ENCODE measurements at regions not wholly inside any gene's neighbourhood (a gene's known extent, or its start where the extent isn't known, plus 50 kb on each side); places are given as distances from the start of the nearest gene placed in this dataset.
"Not testable (repeated sequence)": the region's sequence is repeated elsewhere in the genome, so short reads cannot be mapped to it uniquely, and the experiment has no call there.

DNA sequence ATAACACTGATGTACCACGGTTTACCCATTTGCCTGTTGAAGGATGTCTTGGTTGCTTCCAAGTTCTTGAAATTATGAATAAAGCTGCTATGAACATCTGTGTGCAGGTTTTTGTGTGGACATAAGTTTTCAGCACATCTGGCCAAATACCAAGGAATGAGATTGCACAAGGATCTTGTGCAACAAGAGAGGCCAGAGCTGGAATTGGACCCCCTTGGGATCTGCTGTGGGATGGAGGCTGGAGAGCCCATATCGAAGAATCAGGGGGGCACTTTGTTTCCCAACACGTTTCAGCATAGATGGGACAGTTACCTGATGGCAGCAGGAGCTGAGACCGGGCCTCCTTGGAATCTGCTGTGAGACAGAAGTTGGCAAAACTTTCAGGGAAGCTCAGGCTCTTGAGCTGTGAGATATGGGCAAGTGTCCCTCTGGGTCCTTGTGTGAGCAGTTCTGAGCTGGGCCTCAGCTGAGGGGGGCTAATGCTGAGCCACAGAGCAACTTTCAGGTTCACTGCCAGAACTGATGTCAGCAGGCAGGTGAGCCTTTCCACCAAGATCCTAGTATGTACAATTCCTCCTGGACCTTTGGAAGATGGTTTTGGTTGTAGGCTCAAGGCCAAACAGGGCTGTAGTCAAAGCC is 115.2 kb upstream of the RAB18 start:
- DNase-seq: peak; percentile 42

DNA sequence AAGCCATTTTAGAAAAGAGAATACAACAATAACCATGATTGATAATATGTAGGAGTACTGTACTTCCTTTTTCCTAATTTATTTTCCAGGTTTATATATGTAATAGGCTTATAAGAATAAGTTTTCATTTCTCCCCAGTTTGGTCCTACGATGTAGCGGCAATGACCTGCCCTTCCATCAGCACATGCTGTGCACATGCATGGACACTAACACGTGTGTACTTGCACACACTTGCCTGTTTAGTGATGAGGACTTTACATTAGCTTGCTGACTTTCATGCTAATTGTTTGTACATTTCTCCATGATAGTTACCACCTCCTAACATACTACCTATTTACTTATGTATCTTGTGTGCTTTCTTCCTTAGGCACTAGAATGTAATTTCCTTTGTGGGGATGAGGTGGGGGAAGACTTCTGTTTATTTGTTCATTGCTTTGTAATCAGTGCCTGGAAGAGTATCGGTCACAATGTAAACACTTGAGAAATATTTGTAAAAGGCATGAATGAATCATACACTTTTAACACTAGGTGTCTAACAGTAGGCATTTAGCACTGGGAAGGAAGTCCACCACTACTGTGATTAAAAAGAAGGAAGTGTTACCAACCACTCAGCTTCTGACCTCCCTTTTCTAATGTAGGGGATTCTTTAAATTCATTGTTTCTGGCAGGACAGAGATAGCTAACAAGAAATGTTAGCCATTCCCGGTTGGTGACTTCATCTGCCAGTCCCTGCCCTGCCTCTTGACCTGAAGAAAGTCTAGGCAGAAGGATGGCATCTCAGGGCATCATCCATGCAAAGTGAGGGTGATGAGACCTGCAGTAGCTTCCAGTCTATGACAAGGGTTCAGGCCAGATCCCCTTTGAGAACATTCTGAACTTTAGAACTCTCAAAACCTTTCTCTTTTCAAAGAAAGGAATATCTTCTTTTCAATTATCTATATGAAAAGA is 120.2 kb upstream of the RAB18 start:
- DNase-seq: no peak

GRCh38 chr10:27382176-27382575 is 121.9 kb upstream of the RAB18 start:
- no peak for DNase-seq

DNA sequence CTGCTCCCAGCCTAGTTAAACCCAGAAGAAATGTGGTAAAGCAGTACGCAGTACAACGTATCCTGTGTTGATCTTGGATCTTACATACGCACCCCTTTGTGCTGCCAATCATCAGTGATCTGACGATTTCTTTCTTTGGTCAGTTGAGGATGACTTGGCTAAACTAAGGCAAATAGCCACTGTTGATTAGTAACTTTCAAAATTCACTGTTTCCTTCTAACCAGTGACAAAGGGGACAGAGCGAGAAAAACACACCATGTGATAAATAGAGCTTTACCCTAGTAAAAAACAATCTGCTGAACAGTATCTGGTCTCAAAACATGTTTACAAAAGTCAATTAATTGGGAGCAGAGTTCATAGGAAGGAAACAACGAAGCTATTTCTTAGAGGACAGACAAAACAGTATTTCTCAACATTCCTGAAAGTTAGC is 123.2 kb upstream of the RAB18 start:
- no peak for DNase-seq

GRCh38 chr10:27379041-27379440 is 125.1 kb upstream of the RAB18 start:
- not testable (repeated sequence) for DNase-seq

DNA sequence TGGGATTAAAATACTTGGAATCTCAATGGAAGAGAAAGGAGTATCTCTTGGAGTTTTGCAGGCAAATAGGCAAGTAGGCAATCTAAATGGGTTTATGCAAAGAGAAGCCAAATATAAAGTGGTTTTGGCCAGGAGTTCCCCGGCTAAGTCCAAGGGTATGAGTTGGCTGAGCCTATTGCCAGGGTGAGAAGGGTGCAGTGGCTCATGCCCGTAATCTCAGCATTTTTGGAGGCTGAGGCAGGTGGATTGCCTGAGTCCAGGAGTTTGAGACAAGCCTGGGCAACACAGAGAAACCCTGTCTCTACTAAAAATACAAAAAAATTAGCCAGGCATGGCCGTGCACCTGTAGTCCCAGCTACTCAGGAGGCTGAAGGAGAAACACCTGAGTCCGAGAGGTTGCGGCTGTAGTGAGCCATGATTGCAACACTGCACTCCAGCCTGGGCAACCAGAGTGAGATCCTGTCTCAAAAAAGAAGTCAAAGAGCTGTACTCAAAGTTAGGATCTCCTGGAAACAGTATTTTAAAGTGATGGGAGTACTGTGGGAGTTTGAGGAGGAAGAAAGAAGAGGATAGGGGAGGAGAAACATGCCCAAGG is 130.4 kb upstream of the RAB18 start:
- DNase-seq: no peak

GRCh38 chr10:27372095-27372494 is 131.5 kb upstream of the ACBD5 start:
- peak; percentile 13 for DNase-seq

DNA sequence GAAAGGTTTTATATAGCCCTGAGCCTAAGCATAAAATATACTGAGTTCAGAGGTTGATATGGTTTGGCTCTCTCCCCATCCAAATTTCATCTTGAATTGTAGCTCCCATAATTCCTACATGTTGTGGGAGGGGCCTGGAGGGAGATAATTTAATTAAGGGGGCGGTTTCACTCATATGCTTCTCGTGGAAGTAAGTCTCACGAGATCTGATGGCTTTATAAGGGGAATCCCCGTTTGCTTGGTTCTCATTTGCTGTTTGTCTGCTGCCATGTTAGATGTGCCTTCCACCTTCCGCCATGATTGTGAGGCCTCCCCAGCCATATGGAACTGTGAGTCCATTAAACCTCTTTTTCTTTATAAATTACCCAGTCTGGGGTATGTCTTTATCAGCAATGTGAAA is 130.8 kb upstream of the ACBD5 start:
- DNase-seq: not testable (repeated sequence)

- DNase-seq: no peak
Measured at GRCh38 chr10:27369880-27370279, 129.3 kb upstream of the ACBD5 start.

DNA sequence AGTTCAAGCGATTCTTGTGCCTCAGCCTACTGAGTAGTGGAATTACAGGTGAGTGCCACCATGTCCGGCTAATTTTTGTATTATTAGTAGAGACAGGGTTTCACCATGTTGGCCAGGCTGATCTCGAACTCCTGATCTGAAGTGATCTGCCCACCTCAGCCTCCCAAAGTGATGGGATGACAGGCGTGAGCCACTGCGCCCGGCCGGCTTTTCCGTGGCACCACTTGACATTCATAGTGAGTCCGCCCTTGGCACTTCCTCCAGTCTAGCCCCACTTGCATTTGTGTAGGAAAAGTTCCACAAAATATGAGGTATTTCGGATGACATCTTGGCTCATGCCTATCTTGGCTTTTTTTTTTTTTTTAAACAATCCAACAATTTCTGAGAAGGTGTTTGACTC is 128.1 kb upstream of the ACBD5 start:
- DNase-seq: no peak

- DNase-seq: no peak
Measured at GRCh38 chr10:27366769-27367168, 126.2 kb upstream of the ACBD5 start.

GRCh38 chr10:27364028-27364427 is 123.4 kb upstream of the ACBD5 start:
- no peak for DNase-seq

DNA sequence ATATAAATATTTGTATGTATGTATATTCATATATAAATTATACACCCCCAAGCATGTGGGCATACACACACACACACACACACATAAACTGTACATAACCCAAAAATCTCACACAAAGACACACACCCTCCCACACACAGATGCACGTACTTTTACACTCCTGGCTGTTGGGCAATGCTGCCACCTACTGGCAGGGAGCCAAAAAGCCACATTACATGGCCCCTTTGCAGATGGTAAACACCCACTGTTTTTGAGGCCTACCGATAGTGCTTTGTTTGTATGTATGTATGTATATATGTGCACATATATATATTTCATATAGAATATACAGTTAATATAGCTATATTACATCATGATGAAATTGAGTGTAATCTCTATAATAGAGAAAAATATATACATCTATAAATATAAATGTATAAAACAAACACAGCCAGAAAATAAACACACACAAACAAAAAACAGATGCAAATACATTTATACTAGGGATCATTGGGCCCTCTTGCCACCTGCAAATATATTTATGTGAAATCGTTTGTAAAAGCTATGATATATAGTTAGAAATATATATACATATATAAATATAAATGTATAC is 120.1 kb upstream of the ACBD5 start:
- DNase-seq: peak; percentile 73

DNA sequence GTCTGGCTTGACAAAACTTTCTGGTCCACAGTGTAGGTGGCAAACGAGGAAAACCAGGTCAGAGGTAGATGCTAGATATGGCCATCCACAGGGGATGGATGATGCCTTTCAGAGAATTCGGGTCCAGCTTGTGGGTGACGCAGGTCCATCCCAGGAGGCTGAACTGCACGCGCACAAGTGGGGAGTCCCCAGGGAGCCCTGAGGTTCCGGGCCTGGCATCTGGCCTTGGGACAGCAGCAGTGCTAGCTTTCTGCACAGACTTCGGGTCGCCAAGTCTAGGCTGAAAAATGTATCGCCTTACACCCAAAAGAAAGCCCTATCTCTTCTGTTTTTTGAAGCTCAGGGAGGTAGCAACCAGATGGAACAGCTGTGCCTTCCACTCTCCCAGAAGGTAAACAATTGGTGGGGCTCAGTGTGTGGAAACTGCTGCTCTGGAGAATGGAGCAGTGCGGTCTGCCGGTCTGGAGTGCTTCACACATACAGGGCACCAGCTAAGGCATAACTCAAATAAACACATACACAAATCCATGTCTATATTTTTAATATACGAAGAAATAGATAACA is 119.3 kb upstream of the ACBD5 start:
- no peak for DNase-seq

GRCh38 chr10:27356738-27357137 is 116.1 kb upstream of the ACBD5 start:
- no peak for DNase-seq

GRCh38 chr10:27355918-27356573 is 115.4 kb upstream of the ACBD5 start:
- no peak for DNase-seq

- DNase-seq: not testable (repeated sequence)
Measured at GRCh38 chr10:27354643-27355270, 114.2 kb upstream of the ACBD5 start.

GRCh38 chr10:27354100-27354499 is 113.5 kb upstream of the ACBD5 start:
- DNase-seq: not testable (repeated sequence)

GRCh38 chr10:27349987-27350386 is 109.4 kb upstream of the ACBD5 start:
- DNase-seq: no peak

DNA sequence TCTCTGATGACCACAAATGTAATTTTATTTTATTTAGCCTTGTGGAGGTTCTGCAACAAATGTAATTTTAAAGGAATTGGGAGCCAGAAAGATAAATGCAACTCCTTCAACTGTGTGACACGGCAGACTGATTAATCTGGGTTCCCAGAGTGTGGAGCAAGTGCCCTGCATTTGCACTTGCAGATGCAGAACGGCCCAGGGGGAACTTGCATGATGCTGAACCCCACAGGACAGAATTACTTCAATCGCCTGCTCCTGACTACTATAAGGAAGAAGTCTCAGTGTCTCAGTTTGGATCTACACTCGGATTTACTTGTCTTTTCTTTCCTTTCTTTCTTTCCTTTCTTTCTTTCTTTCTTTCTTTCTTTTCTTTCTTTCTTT is 107.2 kb upstream of the ACBD5 start:
- DNase-seq: not testable (repeated sequence)

GRCh38 chr10:27345455-27345920 is 104.9 kb upstream of the ACBD5 start:
- no peak for DNase-seq
